OCI-M1 (cell line): ENCODE measurements at regions not wholly inside any gene's neighbourhood (a gene's known extent, or its start where the extent isn't known, plus 50 kb on each side); places are given as distances from the start of the nearest gene placed in this dataset.

Source experiments
- DNase-seq: peaks from one replicate; lab custom pipeline; 2025; lab: John Stamatoyannopoulos, UW

GRCh38 chr6:25224242-25224641 lies 54.9 kb upstream of the CARMIL1 start:
- DNase-seq: no peak

GRCh38 chr6:25227854-25228253 lies 51.3 kb upstream of the CARMIL1 start:
- no peak for DNase-seq
